AG08395 (cell line): ENCODE measurements at regions not wholly inside any gene's neighbourhood (a gene's known extent, or its start where the extent isn't known, plus 50 kb on each side); places are given as distances from the start of the nearest gene placed in this dataset.
"Not testable (repeated sequence)": the region's sequence is repeated elsewhere in the genome, so short reads cannot be mapped to it uniquely, and the experiment has no call there.

Source experiments
- DNase-seq: peaks from one replicate; pipeline ENCODE4 v3.0.0; 2012; ENCODE audit warnings: mixed read lengths, low spot score

DNA sequence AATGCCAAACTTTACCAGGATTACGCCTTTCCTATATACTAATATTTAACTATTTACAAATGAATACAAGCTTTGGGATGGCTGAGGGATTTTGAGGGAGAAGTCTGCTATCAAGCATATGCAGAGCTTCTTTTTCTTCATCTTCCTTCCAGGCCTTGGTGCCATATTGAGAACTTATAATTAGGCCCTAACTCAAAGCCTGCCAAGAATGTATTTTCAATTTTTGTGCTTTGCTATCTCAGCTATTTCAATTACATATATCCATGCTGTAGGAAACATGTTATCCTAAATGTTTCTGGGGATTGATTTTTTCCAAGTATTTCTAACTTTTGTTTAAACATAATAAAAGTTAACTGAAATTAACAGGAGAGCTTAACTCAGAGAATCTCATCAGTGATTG is 425.0 kb upstream of the GRM7 start:
- no peak for DNase-seq

DNA sequence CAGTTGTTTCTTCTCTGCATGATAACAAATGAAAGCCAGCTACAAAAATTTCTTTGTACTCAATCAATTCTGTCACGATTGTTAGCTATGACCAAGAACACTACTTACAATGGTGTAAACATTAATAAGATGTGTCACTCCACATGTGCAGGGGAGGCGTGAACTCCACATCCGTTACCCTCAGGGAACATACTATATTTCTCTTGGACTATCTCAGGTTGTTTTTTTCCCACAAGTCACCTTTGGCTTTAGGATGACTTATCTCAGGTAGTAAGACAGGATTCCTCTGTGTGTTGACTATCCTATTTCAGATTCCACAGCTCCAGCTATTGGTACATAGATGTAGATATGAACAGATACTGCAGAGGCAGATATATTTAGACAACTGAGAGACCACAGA is 423.3 kb upstream of the GRM7 start:
- DNase-seq = no peak

DNA sequence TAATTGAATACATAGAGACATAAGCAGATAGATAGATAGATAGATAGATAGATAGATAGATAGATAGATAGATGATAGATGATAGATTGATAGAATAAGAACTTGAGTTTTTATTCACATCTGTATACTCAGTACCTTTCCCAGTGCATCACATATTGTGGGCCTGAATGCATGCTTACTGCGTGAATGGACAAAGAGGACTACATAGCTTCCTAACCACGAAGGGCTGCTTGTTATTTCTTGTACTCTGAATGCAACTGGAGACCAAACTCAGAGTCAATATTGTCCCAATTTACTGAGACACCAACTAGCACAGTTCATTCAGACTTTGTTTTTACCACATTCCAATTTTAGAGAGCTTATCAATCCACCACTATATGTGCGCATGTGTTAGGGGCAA is 422.9 kb upstream of the GRM7 start:
- no peak for DNase-seq

DNA sequence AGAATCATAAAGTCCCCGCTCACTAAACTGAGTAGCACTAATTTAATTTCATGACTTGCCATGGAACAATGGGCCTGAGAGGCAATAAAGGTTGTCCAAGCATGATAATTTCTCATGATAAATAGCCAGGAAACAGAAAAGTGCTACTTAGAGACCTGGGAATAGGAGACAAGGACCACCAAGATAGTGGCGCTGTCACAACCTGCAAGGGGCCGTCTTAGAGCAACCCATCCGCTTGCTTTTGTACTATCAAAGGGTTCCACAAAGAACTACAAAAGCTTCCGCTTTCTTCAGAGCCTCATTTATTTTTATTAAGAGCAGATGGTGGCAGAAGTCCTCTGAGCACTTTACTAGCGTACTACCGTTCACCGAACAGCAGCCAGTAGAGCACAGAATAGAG is 421.7 kb upstream of the GRM7 start:
- DNase-seq = no peak

DNA sequence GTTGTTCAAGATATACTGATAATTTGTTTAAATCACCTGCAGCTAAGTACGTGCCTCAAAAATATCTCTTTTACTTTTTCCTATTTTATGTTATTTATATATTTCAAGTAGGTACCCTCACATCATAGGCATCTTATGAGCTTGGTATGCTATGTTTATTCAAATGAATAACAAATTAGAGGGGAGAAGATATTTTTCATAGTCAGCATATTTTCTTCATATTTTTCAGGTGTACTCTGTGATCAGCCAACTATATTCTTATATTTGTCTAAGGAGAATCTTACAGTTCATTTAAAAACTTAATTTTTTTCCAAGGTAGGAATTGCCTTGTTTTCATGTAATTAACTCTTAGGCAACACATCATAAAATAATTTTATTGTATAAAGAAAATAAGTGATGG is 421.1 kb upstream of the GRM7 start:
- DNase-seq = no peak

DNA sequence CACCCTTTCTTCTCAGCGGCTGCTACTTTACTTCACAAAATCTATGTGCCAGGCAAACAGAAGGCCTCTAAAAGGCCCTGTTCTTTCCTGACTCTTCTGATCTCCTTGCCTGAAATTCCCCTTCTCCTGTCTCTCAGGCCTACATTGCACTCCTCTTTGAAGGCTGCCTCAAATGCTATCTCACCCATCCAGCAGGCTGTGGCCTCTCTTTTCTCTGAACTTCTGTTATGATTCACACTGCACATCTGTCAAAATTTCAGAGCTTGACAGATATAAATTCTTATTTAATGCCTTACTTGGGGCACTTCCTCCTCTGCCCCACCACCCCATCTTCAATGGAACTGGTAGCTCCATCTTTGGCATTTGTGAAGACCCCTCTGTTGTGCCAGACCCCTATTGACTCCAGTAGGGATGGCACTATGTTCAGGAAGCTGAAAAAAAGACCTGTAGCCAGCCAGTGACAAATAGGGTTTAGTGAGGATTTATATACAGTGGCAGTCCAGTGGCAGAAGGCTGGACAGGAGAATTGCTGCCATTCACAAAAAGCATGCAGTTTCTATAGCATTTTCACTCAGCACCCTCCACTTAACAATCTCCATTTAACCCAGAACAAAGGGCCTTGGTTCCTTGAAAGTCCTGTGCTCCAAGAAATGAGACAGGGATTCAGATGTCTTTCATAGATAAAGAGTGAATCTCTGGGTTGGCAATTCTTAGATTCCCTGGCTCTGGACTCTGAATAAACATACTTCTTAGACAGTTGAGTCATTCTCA is 415.8 kb upstream of the GRM7 start:
- DNase-seq = no peak

DNA sequence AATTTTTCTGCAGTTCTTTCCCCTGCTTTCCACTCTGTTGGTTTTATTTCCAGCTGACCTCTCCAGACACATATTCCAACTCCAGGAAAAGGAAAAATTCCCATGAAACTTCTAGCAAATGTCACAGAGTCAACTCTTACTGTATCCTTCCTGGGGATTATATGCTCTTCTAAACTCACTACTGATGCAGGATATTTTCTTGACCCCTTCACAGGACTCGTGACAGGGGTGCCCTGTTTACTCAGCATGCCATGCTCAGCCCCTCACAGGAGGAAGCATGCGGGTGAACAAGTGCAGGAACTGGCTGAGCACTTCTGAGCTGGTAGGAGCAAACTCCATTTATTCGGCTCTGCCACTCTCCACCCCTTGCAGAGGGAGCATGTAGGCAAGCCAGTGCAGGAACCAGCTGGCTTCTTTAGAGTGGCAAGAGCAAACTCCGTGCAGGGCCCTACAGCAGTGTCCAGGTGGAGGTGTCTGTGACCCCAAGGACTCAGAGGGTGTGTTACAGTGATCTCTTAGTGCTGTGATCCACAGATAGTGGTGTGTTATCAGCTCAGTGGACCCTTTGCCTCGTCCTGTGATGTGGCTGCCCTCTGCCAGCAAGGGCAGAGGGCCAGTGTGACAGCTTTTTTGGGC is 413.6 kb upstream of the GRM7 start:
- no peak for DNase-seq

DNA sequence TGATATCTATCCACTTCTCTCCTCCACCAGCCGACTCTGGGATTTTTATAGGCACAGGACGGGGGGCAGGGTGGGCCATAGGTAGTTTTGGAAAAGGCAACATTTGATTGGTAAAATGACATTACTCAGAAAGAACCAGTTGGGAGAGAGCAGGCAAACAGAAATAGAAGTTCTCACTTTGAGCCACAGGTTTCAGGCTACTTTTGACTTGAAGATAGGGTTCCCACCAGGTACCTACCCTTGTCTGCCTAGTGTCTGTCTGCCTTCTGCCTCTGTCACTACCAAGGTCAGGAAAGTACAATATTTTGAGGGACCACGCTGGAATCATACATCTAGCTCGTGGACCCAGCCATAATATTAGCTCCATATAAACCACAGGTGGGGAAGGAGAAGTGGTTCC is 412.9 kb upstream of the GRM7 start:
- no peak for DNase-seq

DNA sequence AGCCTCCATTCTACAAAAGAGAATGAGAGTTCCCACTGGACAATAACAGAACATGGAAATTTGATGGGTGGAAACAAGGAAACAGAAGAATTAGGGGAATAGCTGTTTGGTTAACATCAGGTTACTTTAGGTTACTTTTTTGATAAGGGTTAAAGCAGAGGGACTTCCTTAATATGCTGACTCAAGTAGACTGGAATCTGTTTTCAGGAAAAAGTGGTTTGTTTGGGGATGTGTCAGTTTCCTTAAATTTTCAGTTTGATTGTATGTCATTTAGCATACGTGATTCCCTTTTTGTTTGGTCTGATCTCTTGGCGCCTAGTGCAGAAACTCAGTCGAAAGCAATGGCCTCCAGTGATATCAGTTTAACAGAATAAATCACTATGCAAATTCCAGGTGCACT is 411.8 kb upstream of the GRM7 start:
- no peak for DNase-seq

DNA sequence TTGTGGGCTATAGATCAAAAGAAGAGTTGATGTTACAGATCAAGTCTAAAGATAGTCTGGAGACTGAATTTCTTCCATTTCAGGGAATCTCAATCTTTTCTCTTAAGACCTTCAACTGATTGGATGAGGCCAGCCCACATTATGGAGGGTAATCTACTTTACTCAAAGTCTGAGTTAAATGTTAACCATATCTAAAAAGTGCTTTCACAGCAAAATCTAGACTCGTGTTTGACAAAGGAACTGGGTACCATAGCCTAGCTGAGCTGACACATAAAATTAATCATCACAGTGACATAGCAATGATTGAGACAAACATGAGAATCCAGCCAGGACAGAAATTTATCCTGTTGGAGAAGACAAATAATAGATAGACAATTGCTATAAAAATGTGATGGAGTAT is 407.9 kb upstream of the GRM7 start:
- DNase-seq = no peak

DNA sequence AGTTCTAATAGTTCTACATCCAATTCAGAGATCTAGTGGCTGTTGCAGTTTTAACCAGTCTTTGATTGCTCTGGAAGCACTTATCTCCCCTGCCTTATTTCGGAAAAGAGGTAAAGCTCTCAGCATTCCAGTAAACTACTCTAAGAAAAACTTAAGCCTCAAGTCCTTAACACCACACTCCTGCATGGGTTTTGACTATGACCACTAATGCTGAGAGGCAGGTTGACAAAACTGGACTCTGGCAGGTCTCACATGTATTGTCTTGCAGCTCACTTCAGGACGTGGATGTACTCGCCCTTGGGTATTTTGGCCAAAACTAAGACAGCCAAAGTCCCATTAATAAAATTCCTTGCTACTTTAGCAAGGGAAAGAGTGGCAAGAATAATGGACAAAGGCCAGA is 405.9 kb upstream of the GRM7 start:
- no peak for DNase-seq

DNA sequence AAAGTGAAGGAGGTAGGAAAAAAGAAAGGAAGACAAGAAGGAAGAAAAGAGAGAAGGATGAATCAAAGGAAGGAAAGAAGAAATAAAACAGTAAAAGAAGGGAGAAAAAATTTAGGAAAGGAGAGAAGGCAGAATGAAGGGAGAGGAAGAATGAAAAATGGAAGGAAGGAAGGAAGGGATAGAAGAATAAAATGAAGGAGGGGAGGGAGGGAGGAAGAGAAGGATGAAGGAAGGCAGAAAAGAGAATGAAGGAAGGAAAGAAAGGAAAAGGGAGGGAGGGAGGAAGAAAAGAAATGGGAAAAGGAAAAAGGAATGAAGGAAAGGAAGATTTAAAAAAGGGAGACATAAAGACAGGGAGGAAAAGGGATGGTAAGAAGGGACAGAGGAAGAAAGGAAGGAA is 393.7 kb upstream of the GRM7 start:
- DNase-seq = no peak

DNA sequence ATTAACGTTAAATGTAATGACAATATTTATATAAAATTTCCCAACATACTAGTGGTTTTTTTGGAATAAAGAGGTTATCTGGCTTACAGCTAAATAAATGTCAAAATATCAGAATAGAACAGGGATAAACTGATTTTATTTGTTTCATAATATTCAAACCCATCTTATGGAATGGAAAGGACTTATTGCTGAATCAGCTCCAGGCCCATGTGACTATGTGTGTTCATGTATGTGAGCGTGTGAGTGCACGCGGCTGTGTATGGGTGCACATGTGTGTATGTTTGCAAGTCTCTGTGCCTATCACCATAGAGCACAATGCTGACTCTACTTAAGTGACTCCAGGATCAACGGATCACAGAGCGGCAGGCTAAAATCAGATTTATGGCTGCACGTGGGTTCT is 392.3 kb upstream of the GRM7 start:
- DNase-seq = no peak

DNA sequence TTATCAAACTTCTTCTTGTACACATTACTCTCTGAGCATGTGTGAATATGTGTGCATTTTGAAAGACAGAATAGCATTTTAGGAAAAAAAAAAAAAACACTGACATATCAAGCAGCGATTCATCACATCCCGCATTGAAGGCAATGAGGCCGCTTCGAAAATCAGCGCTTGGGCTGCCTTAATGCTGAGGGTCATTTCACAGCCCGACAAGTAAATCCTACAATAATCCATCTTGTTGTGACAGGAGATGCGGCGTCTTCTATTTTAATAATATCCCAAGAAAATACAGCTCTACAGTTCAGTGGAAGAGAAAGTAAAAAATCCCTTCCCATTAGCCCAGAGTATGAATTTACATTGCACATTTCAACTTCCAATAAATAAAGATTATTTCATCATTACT is 389.2 kb upstream of the GRM7 start:
- no peak for DNase-seq

DNA sequence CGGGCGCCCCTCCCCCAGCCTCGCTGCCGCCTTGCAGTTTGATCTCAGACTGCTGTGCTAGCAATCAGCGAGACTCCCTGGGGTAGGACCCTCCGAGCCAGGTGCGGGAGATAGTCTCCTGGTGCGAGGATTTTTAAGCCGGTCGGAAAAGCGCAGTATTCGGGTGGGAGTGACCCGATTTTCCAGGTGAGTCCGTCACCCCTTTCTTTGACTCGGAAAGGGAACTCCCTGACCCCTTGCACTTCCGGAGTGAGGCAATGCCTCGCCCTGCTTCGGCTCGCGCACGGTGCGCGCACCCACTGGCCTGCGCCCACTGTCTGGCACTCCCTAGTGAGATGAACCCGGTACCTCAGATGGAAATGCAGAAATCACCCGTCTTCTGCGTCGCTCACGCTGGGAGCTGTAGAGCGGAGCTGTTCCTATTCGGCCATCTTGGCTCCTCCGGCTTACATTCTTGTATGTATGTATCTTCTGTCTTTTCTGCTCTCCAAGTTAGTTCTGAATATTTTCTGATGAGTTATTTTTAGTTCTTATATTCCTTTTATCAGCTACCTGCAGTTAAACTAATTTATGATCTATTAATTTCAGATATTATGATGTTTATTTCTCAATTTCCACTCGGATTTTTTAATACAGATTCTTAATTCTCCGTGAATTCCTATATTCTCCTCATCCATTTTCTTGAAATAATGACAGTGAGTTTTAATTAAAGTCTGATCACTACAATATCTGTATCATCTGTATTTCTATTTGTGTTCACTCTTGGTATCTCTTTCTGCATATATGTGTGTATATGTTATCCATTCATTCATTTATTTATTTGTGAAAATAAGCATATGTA is 370.2 kb upstream of the GRM7 start:
- not testable (repeated sequence) for DNase-seq

DNA sequence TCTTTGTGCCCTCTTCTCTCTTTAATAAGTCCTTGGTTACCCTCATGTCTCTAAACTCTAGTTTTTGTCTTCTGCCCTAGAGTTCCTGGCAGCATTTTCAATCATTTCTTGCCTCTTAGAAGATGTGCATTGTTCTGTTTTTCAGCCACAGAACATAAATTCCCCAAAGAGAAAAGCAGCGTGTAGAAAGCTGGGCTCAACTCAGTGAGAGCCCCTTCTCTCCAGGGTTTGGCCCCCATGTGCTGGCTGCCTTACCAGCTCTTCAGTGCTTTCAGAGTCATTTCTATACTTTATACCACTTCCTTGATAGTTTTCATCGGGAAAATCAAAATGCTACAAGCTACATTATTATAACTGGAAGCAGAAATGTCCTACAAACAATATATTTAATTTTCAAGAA is 369.1 kb upstream of the GRM7 start:
- no peak for DNase-seq

DNA sequence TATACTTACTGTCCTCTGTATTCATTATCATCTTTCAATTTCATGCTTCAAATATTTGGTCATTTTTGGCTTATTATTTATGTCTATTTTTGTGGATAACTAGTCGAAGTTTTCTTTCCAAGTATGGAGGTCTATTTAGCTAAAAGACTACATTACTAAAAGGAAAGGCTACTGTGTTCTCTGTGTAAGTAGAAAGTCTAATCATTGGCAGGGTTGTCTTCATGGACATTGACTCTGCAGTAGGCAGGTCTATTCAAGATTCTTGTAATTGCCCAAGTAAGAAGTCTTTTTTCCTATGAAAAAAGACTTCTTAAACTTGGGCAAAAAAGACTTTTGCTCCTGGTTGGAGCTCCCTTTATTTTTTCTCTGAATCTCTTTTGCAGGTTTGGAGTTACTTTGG is 368.6 kb upstream of the GRM7 start:
- no peak for DNase-seq

DNA sequence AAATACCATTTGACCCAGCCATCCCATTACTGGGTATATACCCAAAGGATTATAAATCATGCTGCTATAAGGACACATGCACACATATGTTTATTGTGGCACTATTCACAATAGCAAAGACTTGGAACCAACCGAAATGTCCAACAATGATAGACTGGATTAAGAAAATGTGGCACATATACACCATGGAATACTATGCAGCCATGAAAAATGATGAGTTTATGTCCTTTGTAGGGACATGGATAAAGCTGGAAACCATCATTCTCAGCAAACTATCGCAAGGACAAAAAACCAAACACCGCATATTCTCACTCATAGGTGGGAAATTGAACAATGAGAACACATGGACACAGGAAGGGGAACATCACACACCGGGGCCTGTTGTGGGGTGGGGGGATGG is 362.0 kb upstream of the GRM7 start:
- DNase-seq = not testable (repeated sequence)

DNA sequence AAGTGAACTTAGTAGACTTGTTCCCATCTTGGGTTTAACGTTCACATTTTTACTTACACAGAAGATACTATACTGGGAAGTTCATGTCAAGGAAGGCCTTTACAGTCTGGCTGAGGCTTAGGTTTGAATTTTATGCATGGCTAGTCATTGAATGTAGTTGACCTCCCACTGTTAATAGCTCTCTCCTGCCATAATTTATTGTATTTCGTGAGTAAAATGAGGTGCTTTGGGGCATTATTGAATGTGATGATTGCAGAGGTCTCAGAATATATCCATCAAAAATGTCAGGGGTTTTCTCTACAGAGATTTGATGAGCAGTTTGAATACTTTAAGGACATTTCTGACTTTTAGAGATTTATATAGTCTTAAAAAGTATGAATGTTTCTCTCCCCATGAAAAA is 356.6 kb upstream of the GRM7 start:
- no peak for DNase-seq

DNA sequence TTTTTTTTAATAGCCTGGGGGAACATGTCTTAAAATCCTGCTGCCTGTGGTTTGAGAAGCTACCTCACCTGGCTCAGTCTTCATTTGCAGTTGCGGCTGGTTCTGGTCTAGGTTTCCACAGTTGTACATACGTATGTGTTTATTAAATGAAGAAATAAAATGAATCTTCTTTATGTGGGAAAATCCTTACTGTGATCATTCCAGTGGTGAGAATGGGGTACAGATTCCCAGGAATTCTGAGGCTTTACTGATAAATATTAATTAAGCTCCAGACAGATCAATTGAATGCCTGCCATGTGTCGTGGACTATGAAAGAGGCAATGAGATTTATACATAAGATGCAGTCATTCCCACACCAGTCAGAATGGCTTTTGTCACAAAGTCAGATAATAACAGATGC is 356.1 kb upstream of the GRM7 start:
- no peak for DNase-seq

DNA sequence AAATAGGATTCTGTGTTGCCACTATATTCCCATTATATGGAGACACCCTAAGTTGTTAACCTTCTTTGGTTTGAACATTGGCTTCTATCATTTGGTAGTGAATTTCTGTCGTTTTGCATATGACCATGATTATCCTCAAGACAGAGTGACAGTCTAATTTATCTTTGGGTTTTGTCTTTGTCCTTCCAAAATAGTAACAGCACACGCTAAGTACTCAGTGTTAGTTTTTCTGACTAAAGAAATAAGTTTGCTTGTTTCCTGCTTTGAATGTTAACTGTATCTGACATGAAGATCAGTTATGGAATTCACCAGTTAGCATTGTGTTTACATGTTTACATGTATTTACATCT is 352.5 kb upstream of the GRM7 start:
- DNase-seq = no peak

DNA sequence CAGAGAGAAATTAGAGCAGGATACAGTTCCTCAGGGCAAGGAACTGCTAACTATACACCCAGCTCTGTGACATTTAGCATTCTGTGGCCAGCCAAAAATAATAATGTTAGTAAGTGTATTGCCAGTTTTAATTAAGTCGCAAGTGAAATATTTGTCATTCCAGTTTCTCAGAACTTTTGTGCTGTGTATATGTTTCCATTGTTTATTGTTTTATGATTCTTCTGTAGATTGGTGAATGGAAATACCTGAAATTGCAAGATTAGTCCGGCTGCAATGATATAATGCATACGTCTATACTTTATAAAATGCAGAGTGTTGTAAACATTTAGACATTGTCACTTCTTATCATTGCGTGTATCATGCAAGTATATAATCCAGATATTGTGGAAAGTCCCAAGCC is 351.3 kb upstream of the GRM7 start:
- DNase-seq = no peak

DNA sequence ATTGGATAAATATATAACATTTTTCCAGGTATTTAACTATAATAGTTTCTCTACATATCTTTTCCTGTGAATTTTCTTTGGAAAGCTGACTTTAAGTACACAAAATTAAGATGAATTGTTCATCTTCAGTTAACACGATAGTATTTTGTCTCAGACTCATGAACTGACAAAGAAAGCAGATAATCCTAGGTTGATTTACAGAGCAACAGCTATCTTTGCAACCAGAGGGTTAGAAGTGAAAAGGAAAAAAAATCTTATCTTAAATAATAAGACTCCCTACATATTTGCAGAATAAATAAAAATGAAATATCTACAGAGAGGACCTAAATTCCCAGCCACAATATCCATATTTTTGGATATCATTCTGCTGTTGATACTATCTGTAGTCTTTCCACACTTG is 350.2 kb upstream of the GRM7 start:
- DNase-seq = no peak
